K562 (cell line): ENCODE measurements at regions not wholly inside any gene's neighbourhood (a gene's known extent, or its start where the extent isn't known, plus 50 kb on each side); places are given as distances from the start of the nearest gene placed in this dataset.

ENCODE experiments used
- CHD2 ChIP-seq: IDR thresholded peaks from 2 replicates; pipeline ENCODE4 v1.6.1; 2011; ENCODE audit warnings: low read depth, low read length
- EHMT2 ChIP-seq: fragments of 450-650 bp; IDR thresholded peaks from 2 replicates; pipeline ENCODE4 v1.6.1; 2018; ENCODE audit warnings: antibody characterized with exemption
- FOXA3 ChIP-seq, 2 experiments: fragments of 450-650 bp in 1 of 2; sonication (generic) in 1 of 2; formaldehyde crosslinking; IDR thresholded peaks in 1 of 2; conservative IDR thresholded peaks in 1 of 2; 2 replicates each; pipeline versions ENCODE4 v1.4.0 to v1.8.0; 2020 to 2022; ENCODE audit warnings: mild to moderate bottlenecking in 2 of 2, missing genetic modification reagents in 1 of 2
- FOXM1 ChIP-seq, 2 experiments: fragments of 450-650 bp in 1 of 2; sonication (generic) in 1 of 2; formaldehyde crosslinking in 1 of 2; IDR thresholded peaks; 2 replicates each; pipeline versions ENCODE4 v1.6.1 to v1.9.0; 2017 to 2022; ENCODE audit warnings: low read depth in 2 of 2, mild to moderate bottlenecking in 2 of 2, missing genetic modification reagents in 1 of 2, moderate library complexity in 1 of 2
- GABPA ChIP-seq: fragments of 200-800 bp; sonication (Bioruptor generic); conservative IDR thresholded peaks from 2 replicates; pipeline ENCODE4 v1.6.1; 2016; ENCODE audit warnings: low read depth, missing genetic modification characterization, missing compliant biosample characterization
- GABPB1 ChIP-seq: sonication (generic); formaldehyde crosslinking; IDR thresholded peaks from 2 replicates; pipeline ENCODE4 v1.8.0; 2022; ENCODE audit warnings: mild to moderate bottlenecking, missing genetic modification reagents
- GATAD2B ChIP-seq: fragments of 450-650 bp; IDR thresholded peaks from 2 replicates; pipeline ENCODE4 v1.6.1; 2017; ENCODE audit warnings: mild to moderate bottlenecking, borderline replicate concordance
- HNRNPUL1 ChIP-seq: fragments of 200-400 bp; formaldehyde crosslinking; IDR thresholded peaks from 2 replicates; pipeline ENCODE4 v1.6.1; 2017; ENCODE audit warnings: low read length
- JUNB ChIP-seq: fragments of 450-650 bp; formaldehyde crosslinking; conservative IDR thresholded peaks from 2 replicates; pipeline ENCODE4 v1.4.0; 2020; ENCODE audit warnings: mild to moderate bottlenecking
- KAT8 ChIP-seq: fragments of 450-650 bp; IDR thresholded peaks from 2 replicates; pipeline ENCODE4 v1.6.1; 2016; ENCODE audit warnings: low read depth, mild to moderate bottlenecking
- MTA3 ChIP-seq: fragments of 450-650 bp; formaldehyde crosslinking; IDR thresholded peaks from 2 replicates; pipeline ENCODE4 v1.6.1; 2017; ENCODE audit warnings: mild to moderate bottlenecking, borderline replicate concordance
- NR3C1 ChIP-seq: sonication (generic); formaldehyde crosslinking; IDR thresholded peaks from 2 replicates; pipeline ENCODE4 v1.8.1; 2022; ENCODE audit warnings: missing genetic modification reagents
- POLR3A ChIP-seq: IDR thresholded peaks from 2 replicates; pipeline ENCODE4 v1.6.1; 2011; ENCODE audit warnings: borderline replicate concordance, mild to moderate bottlenecking, moderate library complexity; ENCODE audit not compliant: insufficient read length, insufficient read depth; ENCODE audit errors: extremely low read depth
- SLC30A9 ChIP-seq: fragments of 250-450 bp; sonication (Bioruptor Pico); IDR thresholded peaks from 2 replicates; pipeline ENCODE4 v1.8.0; 2022; ENCODE audit warnings: mild to moderate bottlenecking, moderate library complexity
- TOE1 ChIP-seq, 2 experiments: fragments of 450-650 bp in 1 of 2; sonication (generic) in 1 of 2; formaldehyde crosslinking in 1 of 2; IDR thresholded peaks; 2 replicates each; pipeline versions ENCODE4 v1.7.1 to v1.8.0; 2016 to 2022; ENCODE audit warnings: borderline replicate concordance in 2 of 2, mild to moderate bottlenecking in 2 of 2, antibody characterized with exemption in 1 of 2, inconsistent platforms in 1 of 2, low read depth in 1 of 2, missing genetic modification reagents in 1 of 2, moderate library complexity in 1 of 2
- ZEB2 ChIP-seq: fragments of 450-650 bp; IDR thresholded peaks from 2 replicates; pipeline ENCODE4 v1.6.1; 2016
- ZNF584 ChIP-seq: fragments of 200-800 bp; sonication (Bioruptor generic); IDR thresholded peaks from 2 replicates; pipeline ENCODE4 v1.6.1; 2016; ENCODE audit warnings: low read depth, mild to moderate bottlenecking, missing genetic modification characterization, missing compliant biosample characterization
- TF ChIP-seq, protein P1 (sequence below): sonication (generic); formaldehyde crosslinking; IDR thresholded peaks from 2 replicates; pipeline ENCODE4 v1.4.0; 2020; ENCODE audit warnings: mild to moderate bottlenecking, missing genetic modification reagents
- TF ChIP-seq, protein P2 (sequence below): fragments of 200-800 bp; sonication (Bioruptor generic); IDR thresholded peaks from 2 replicates; pipeline ENCODE4 v1.6.1; 2017; ENCODE audit warnings: missing genetic modification characterization, missing compliant biosample characterization
- TF ChIP-seq, protein P3 (sequence below): fragments of 250-450 bp; sonication (Bioruptor Pico); IDR thresholded peaks from 2 replicates; pipeline ENCODE4 v1.6.1; 2021; ENCODE audit warnings: mild to moderate bottlenecking
- TF ChIP-seq, protein P4 (sequence below): sonication (generic); formaldehyde crosslinking; IDR thresholded peaks from 2 replicates; pipeline ENCODE4 v1.8.1; 2022; ENCODE audit warnings: missing genetic modification reagents

DNA sequence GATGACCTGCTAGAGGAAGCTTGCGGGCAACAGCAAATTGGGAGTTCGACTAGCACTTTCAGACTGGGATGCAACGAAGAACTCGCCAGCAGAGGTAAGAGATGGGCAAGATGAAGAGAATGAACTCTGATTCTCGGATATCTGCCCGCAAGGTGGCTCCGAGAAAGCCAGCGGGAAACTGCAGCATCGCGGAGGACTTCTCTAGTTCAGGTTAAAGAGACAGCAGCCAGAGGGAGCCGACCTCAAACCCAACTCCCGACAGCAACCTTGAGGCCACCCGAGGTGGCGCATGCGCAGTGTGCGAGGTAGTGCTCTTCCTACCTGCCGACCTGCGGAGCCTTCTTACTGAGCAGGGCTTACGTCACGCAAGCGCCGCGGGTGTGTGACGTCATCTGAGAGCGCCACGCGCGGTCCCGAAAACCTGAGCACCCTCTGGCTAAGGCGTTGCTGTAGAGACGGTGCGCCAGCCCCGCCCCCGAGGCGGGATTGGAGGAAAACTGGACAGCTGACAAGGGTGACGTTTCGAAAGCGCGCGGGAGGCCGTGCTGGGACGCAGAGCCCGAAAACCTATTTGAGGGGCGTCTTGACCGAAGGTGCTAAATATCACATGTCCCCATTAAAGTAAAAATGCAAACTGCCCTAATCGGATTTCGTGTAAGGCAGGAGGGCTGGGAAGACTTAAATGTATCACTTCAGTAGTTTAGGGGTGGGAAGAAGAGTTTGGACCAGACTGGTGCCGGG is 110.5 kb upstream of the SLC25A33 start (continued):
- TF ChIP-seq TOE1 (IDR thresholded peaks at IDR 0.05; ENCODE audit: borderline replicate concordance) (0 out of 2 replicates have a peak, but pooled peaks have one; percentile 10), TOE1 (CRISPR knock-in tag; IDR thresholded peaks at IDR 0.05; ENCODE audit: borderline replicate concordance, low read depth) (no peak), GATAD2B (no peak), FOXA3 (CRISPR knock-in tag; conservative IDR thresholded peaks at IDR 0.05 in 1 of 2, IDR thresholded peaks at IDR 0.05 in 1 of 2) (no peak), POLR3A (no peak), FOXM1 (IDR thresholded peaks at IDR 0.05; ENCODE audit: low read depth) (no peak), FOXM1 (CRISPR knock-in tag; IDR thresholded peaks at IDR 0.05; ENCODE audit: low read depth) (no peak), KAT8 (no peak), MTA3 (no peak), HNRNPUL1 (no peak), ZNF584 (CRISPR knock-in tag) (peak; percentile 60; the same call in 1 of the 2 replicates), ZEB2 (peak; percentile 17; the same call in 1 of the 2 replicates), CHD2 (peak; percentile 65), SLC30A9 (no peak), NR3C1 (CRISPR knock-in tag) (no peak), JUNB (peak; percentile 98), GABPB1 (peak; percentile 32; the same call in 1 of the 2 replicates), GABPA (no peak), EHMT2 (no peak)
- TF ChIP-seq, protein P1, sequence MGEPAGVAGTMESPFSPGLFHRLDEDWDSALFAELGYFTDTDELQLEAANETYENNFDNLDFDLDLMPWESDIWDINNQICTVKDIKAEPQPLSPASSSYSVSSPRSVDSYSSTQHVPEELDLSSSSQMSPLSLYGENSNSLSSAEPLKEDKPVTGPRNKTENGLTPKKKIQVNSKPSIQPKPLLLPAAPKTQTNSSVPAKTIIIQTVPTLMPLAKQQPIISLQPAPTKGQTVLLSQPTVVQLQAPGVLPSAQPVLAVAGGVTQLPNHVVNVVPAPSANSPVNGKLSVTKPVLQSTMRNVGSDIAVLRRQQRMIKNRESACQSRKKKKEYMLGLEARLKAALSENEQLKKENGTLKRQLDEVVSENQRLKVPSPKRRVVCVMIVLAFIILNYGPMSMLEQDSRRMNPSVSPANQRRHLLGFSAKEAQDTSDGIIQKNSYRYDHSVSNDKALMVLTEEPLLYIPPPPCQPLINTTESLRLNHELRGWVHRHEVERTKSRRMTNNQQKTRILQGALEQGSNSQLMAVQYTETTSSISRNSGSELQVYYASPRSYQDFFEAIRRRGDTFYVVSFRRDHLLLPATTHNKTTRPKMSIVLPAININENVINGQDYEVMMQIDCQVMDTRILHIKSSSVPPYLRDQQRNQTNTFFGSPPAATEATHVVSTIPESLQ = peak; percentile 97
- TF ChIP-seq, protein P2, sequence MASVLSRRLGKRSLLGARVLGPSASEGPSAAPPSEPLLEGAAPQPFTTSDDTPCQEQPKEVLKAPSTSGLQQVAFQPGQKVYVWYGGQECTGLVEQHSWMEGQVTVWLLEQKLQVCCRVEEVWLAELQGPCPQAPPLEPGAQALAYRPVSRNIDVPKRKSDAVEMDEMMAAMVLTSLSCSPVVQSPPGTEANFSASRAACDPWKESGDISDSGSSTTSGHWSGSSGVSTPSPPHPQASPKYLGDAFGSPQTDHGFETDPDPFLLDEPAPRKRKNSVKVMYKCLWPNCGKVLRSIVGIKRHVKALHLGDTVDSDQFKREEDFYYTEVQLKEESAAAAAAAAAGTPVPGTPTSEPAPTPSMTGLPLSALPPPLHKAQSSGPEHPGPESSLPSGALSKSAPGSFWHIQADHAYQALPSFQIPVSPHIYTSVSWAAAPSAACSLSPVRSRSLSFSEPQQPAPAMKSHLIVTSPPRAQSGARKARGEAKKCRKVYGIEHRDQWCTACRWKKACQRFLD (CRISPR knock-in tag) = no peak
- TF ChIP-seq, protein P3, sequence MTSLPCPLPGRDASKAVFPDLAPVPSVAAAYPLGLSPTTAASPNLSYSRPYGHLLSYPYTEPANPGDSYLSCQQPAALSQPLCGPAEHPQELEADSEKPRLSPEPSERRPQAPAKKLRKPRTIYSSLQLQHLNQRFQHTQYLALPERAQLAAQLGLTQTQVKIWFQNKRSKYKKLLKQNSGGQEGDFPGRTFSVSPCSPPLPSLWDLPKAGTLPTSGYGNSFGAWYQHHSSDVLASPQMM (CRISPR knock-in tag) = no peak
- TF ChIP-seq, protein P4, sequence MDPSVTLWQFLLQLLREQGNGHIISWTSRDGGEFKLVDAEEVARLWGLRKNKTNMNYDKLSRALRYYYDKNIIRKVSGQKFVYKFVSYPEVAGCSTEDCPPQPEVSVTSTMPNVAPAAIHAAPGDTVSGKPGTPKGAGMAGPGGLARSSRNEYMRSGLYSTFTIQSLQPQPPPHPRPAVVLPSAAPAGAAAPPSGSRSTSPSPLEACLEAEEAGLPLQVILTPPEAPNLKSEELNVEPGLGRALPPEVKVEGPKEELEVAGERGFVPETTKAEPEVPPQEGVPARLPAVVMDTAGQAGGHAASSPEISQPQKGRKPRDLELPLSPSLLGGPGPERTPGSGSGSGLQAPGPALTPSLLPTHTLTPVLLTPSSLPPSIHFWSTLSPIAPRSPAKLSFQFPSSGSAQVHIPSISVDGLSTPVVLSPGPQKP (CRISPR knock-in tag) = no peak
